ENCODE measurements at regions not wholly inside any gene's neighbourhood (a gene's known extent, or its start where the extent isn't known, plus 50 kb on each side); places are given as distances from the start of the nearest gene placed in this dataset.
"Not testable (repeated sequence)": the region's sequence is repeated elsewhere in the genome, so short reads cannot be mapped to it uniquely, and the experiment has no call there.

DNA sequence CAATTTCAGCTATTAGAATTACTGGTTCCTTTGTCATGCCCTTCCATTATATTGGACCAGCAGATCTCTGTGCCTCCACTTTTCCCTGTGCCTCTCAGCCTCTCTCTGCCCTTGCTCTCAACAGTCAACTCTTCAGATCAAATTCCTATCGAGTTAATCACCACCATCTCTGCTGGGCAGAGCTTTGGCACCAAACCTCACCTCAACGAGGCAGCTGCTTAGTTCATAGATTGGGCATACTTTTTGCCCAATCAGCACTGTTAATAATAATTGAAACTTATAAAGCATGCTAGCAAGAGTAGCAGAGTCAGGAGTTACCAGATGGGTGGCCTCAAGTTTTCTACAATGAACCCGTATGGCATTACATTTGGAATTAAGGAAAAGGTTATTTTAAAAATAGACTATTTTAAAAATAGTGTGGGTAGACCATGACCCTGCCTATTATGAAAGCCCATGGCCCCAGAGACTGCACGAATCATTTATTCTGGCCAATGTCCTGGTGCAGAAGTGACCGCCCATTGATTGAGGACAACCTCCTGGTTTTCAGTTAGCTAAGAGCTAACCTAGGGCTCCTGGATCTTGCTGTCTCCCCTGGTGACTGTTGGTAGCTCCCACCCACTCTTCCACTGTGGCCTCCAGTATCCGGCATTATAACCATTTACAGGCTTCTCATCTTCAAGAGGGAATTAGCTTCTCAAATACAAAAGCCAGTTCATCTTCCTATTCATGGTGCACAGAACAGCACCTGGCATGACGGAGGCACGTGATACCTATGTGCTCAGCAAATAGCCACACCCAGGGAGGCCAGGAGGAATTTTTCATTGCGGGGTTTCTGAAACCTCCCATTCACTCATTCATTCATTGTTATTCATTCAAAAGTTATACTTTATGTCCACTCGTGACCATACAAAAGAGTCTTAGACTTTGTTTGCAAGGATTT, 265.4 kb downstream of the INHBA start:
- DNase-seq (ENCODE audit: extremely low read depth, low read depth) = no peak
- TF ChIP-seq CTCF (IDR thresholded peaks at IDR 0.05; ENCODE audit: low read depth, low read length) = no peak

GRCh38 chr7:41436139-41436538, 266.8 kb downstream of the INHBA start:
- no peak for TF ChIP-seq CTCF (IDR thresholded peaks at IDR 0.05; ENCODE audit: low read depth, low read length)
- no peak for DNase-seq (ENCODE audit: extremely low read depth, low read depth)

DNA sequence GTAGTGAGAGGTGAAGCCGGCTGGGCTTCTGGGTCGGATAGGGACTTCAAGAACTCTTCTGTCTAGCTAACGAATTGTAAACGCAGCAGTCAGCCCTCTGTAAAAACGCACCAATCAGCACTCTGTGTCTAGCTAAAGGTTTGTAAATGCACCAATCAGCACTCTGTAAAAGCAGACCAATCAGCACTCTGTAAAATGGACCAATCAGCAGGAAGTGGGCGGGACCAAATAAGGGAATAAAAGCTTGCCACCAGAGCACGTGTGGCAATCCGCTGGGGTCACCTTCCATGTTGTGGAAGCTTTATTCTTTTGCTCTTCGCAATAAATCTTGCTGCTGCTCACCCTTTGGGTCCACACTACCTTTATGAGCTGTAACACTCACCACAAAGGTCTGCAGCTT, 267.9 kb downstream of the INHBA start:
- not testable (repeated sequence) for DNase-seq (ENCODE audit: extremely low read depth, low read depth)

- TF ChIP-seq CTCF (IDR thresholded peaks at IDR 0.05; ENCODE audit: low read depth, low read length) = no peak
- no peak for DNase-seq (ENCODE audit: extremely low read depth, low read depth)
These were observed 271.2 kb downstream of the INHBA start for GRCh38 chr7:41431671-41432070.

DNA sequence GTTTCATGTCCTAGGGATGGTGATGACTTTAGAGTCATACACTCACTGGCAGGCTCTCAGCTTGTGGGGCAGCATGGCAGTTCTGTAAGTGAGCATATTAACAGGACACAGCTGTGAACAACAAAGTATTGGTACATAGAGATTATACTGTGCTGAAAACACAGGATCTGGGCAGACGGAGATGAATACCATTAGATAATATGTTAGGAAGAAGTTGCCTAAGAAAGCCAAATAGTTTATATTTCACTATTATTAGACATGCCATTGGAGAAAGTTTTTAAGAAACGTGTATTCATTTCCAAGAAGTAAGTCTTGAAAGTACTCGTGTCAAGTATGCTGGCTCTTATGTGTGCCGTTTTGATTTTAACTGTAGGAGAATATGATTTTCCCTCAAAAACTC, 274.5 kb downstream of the INHBA start:
- no peak for TF ChIP-seq CTCF (IDR thresholded peaks at IDR 0.05; ENCODE audit: low read depth, low read length)
- DNase-seq (ENCODE audit: extremely low read depth, low read depth) = no peak

DNA sequence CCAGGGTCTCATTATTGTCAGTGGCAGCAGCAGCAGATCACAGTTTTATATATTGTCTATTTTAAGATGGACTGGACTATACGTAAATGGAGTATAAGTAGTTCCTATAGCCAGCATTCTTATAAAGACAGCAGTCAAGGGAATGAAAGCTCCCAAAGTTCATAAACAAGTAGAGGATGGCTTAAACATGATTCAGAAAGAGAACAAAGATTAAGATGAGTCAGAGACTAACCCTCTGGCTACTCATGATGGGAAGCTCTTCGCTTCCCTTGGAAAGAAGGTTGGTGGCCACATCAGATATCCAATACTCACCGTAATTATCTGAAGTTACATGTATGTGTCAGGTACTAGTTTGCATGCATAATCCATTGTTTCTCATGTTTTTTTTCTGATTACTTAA, 277.0 kb downstream of the INHBA start:
- DNase-seq (ENCODE audit: extremely low read depth, low read depth) = no peak
- no peak for TF ChIP-seq CTCF (IDR thresholded peaks at IDR 0.05; ENCODE audit: low read depth, low read length)

DNA sequence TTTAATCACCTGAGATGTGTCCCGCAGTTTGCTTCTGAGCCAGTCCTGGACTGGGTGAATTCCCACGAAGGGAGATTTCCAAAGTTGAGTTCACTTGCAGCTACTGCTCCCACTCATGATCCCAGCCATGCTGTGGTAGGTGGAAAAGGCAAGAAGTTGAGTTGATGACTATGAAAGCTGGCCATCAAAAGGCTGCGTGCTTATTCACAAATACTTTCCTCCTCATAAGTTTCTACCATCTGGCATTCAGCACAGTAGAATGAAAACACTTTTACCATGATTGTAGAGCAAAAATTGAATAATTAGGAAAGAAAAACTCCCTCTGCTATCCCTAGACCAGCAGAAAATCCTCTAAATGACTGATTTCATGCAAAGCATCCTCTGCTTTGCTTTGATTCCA, 281.8 kb downstream of the INHBA start:
- TF ChIP-seq CTCF (IDR thresholded peaks at IDR 0.05; ENCODE audit: low read depth, low read length) = no peak
- DNase-seq (ENCODE audit: extremely low read depth, low read depth) = no peak

DNA sequence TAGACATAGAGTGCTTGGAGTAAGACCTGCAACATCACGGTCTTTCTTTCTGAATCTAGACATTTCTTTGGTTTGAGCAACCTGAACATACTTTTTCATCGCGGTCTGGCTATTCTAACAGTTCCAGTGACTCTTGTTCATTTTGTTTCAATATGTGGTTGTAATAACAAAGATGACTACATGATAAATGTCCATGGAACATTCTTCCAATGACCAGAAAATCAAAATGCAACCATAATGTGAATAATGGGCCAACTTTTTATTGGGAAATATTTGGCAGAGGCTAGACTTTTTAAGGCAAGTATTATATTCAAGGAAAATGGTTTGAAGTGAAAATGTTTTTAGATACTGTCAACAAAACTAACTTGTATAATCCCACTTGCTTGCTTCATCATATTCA, 282.5 kb downstream of the INHBA start:
- TF ChIP-seq CTCF (IDR thresholded peaks at IDR 0.05; ENCODE audit: low read depth, low read length) = no peak
- no peak for DNase-seq (ENCODE audit: extremely low read depth, low read depth)
